Adrenal gland (tissue), 9 donors: ENCODE measurements at regions not wholly inside any gene's neighbourhood (a gene's known extent, or its start where the extent isn't known, plus 50 kb on each side); places are given as distances from the start of the nearest gene placed in this dataset.

Experiments used
- DNase-seq, 7 donors: peaks; one replicate each; pipeline ENCODE4 v3.0.0-alpha.2; 2019 to 2020
- H3K27ac ChIP-seq, 5 donors: fragments of 200-600 bp; sonication (generic) in 4 of 5; 1 replicate in 3 of 5; 2 replicates in 2 of 5; pipeline versions ENCODE4 v1.5.1 to v1.8.0; 2016 to 2020; ENCODE audit warnings: mild to moderate bottlenecking in 1 of 5
- H3K27me3 ChIP-seq: fragments of 200-600 bp; 2 replicates; pipeline ENCODE4 v1.8.0; 2021
- H3K36me3 ChIP-seq, 2 donors: fragments of 200-600 bp; replicated peaks in 1 of 2; 1 replicate in 1 of 2; 2 replicates in 1 of 2; pipeline versions ENCODE4 v1.5.1 to v1.8.0; 2018 to 2022
- H3K4me1 ChIP-seq, 2 donors: fragments of 200-600 bp; replicated peaks in 1 of 2; 1 replicate in 1 of 2; 2 replicates in 1 of 2; pipeline versions ENCODE4 v1.5.1 to v1.8.0; 2018 to 2021
- H3K4me3 ChIP-seq, 4 donors: fragments of 200-600 bp; sonication (generic) in 3 of 4; one replicate each; pipeline ENCODE4 v1.5.1; 2016 to 2018
- H3K9me3 ChIP-seq, 3 donors: fragments of 200-600 bp; sonication (generic) in 1 of 3; replicated peaks in 1 of 3; 1 replicate in 2 of 3; 2 replicates in 1 of 3; pipeline versions ENCODE4 v1.5.1 to v1.8.0; 2016 to 2021
- CTCF ChIP-seq, 6 experiments: fragments of 450-650 bp in 4 of 6; fragments of 200-600 bp in 2 of 6; sonication (generic) in 1 of 6; IDR thresholded peaks; 1 replicate in 5 of 6; 2 replicates in 1 of 6; pipeline versions ENCODE4 v1.5.1 to v1.8.0; 2016 to 2021; ENCODE audit warnings: antibody characterized with exemption in 6 of 6, mild to moderate bottlenecking in 2 of 6, moderate library complexity in 1 of 6
- POLR2A ChIP-seq, 2 donors: fragments of 450-650 bp; IDR thresholded peaks; one replicate each; pipeline ENCODE4 v1.6.1; 2017; ENCODE audit warnings: antibody characterized with exemption in 2 of 2, mild to moderate bottlenecking in 2 of 2, moderate library complexity in 1 of 2
- WGBS, 4 donors: extraction: QIAGEN DNeasy Blood & Tissue Kit in 2 of 4; methylation state at CpG; one replicate each; pipeline versions ENCODE4 v1.1.5 to v1.1.7; 2013 to 2017; 5-methylcytosine and 5-hydroxymethylcytosine counted together
- intact Hi-C, 2 donors: fragments of 100-400 bp; cut with DNase I; formaldehyde crosslinking; loops; one replicate each; pipeline versions ENCODE4 v1.14.1 to v1.15.0; 2022 to 2023
- donor health status: healthy with polysubstance abuse.
- donor health status: Bipolar disorder and iron deficiency.
- donor health status: DM: yes; HTN: yes; CAD: no.
- donor health status: DM: no; HTN: no; CAD: no.
- donor health status: DM: no; HTN: no; CAD: no.

GRCh38 chrX:19194285-19195242 lies 72.3 kb upstream of the ADGRG2 start:
- H3K9me3 ChIP-seq, result no peaks in the 10 kb centered on the region
- 71 to 77% (median 75%) methylated on average over 9 of the region's 9 CpGs for WGBS, 4 donors
- no peak for DNase-seq
- H3K4me1 ChIP-seq, result no peaks in the 10 kb centered on the region
- intact Hi-C loops, result no loop called here
- H3K27ac ChIP-seq, result no peak overlapping the region
- no peak overlapping the region for H3K4me3 ChIP-seq
- peaks cover 12% of the 10 kb centered on the region for H3K27me3 ChIP-seq
- TF ChIP-seq CTCF (IDR thresholded peaks at IDR 0.05) (no peak), POLR2A (IDR thresholded peaks at IDR 0.05) (no peak)
- no peaks in the 10 kb centered on the region for H3K36me3 ChIP-seq

DNA sequence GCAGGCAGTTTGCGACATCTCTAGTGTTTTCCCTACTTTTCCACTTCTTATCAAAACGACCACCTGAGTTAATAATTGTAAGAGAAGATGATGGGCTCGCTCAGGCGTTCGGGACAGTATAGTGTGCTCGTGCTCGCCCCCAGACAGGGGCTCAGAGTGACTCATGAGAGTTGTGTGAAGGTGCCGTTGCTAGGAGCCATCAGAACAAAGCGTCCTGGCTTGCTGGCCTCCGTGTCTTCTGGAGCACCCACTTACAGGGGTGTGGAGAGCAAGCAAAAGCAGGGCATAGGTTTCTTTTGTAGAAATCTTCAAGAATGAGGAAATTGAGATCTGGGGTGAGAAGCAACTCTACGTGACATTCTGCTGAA lies 73.0 kb upstream of the ADGRG2 start:
- TF ChIP-seq POLR2A (IDR thresholded peaks at IDR 0.05) (no peak), CTCF (IDR thresholded peaks at IDR 0.05) (no peak)
- 57 to 70% (median 63%) methylated on average over 11 of the region's 11 CpGs for WGBS, 4 donors
- intact Hi-C loops, result no loop called here

DNA sequence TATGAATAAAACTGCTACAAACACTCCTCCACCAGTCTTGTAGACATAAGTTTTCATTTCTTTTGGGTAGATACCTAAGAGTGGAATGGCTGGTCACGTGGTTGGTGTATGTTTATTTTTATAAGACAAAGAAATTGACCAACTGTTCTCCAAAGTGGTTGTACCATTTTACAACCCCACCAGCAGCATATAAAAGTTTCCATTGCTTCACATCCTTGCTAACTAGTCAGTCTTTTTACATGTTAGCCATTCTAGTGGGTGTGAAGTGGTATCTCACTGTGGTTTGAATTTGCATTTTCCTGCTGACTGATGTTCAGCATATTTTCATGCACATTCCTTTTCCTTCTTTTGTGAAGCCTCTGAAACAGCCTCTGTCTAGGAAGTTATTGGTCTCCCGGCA lies 76.2 kb upstream of the ADGRG2 start:
- H3K36me3 ChIP-seq, result no peaks in the 10 kb centered on the region
- intact Hi-C loops, result no loop called here
- H3K4me3 ChIP-seq, result no peak overlapping the region
- peaks cover 12% of the 10 kb centered on the region for H3K27me3 ChIP-seq
- no peaks in the 10 kb centered on the region for H3K9me3 ChIP-seq
- TF ChIP-seq POLR2A (IDR thresholded peaks at IDR 0.05) (no peak), CTCF (IDR thresholded peaks at IDR 0.05) (no peak)
- no peaks in the 10 kb centered on the region for H3K4me1 ChIP-seq
- no peak overlapping the region for H3K27ac ChIP-seq
- DNase-seq, result no peak
- WGBS, 4 donors, result 74 to 88% (median 77%) methylated on average over 2 of the region's 2 CpGs

More for the DNA sequence above, 73.0 kb upstream of the ADGRG2 start:
- Histone ChIP-seq H3K9me3 (no peaks in the 10 kb centered on the region), H3K27ac (no peak overlapping the region), H3K4me1 (no peaks in the 10 kb centered on the region), H3K36me3 (no peaks in the 10 kb centered on the region), H3K4me3 (no peak overlapping the region), H3K27me3 (peaks cover 12% of the 10 kb centered on the region)
- DNase-seq, result no peak

- no peaks in the 10 kb centered on the region for H3K36me3 ChIP-seq
- no peak for TF ChIP-seq POLR2A (IDR thresholded peaks at IDR 0.05)
- no peak for TF ChIP-seq CTCF (IDR thresholded peaks at IDR 0.05)
- no peak for DNase-seq
- peaks cover 5% of the 10 kb centered on the region for H3K27me3 ChIP-seq
- no peaks in the 10 kb centered on the region for H3K4me1 ChIP-seq
- no peaks in the 10 kb centered on the region for H3K9me3 ChIP-seq
- WGBS, 4 donors, result 5 to 10% (median 7%) methylated on average over 1 of the region's 1 CpG
- H3K27ac ChIP-seq, result no peak overlapping the region
- intact Hi-C loops, result no loop called here
- H3K4me3 ChIP-seq, result no peak overlapping the region
Measured at GRCh38 chrX:19202171-19202570, 79.9 kb upstream of the ADGRG2 start.
